HUES6 (cell line): ENCODE measurements at regions not wholly inside any gene's neighbourhood (a gene's known extent, or its start where the extent isn't known, plus 50 kb on each side); places are given as distances from the start of the nearest gene placed in this dataset.

Experiments used
- H3K27ac ChIP-seq: 2 replicates; pipeline ENCODE4 v1.7.0; 2013; ENCODE audit warnings: low read depth, mild to moderate bottlenecking, low read length, inconsistent platforms
- H3K27me3 ChIP-seq: 2 replicates; pipeline ENCODE4 v1.6.1; 2013; ENCODE audit warnings: low read length; ENCODE audit not compliant: control insufficient read depth, insufficient read depth
- H3K36me3 ChIP-seq: 2 replicates; pipeline ENCODE4 v1.6.1; 2013; ENCODE audit warnings: low read length; ENCODE audit not compliant: control insufficient read depth, insufficient read depth
- H3K4me1 ChIP-seq: 2 replicates; pipeline ENCODE4 v1.6.1; 2013; ENCODE audit warnings: low read length; ENCODE audit not compliant: control insufficient read depth, insufficient read depth
- H3K4me3 ChIP-seq: 2 replicates; pipeline ENCODE4 v1.5.1; 2013; ENCODE audit warnings: low read depth, low read length
- H3K9ac ChIP-seq: one replicate; pipeline ENCODE4 v1.6.1; 2013; ENCODE audit warnings: mild to moderate bottlenecking, low read length
- H3K9me3 ChIP-seq: 2 replicates; pipeline ENCODE4 v1.6.1; 2013; ENCODE audit warnings: low read depth, low read length; ENCODE audit not compliant: control insufficient read depth, insufficient read depth

- no peaks in the 10 kb centered on the region for H3K4me1 ChIP-seq
- no peaks in the 10 kb centered on the region for H3K36me3 ChIP-seq
- H3K9ac ChIP-seq, result no peak overlapping the region
- no peaks in the 10 kb centered on the region for H3K9me3 ChIP-seq
- no peak overlapping the region for H3K4me3 ChIP-seq
- H3K27me3 ChIP-seq, result no peaks in the 10 kb centered on the region
- no peak overlapping the region for H3K27ac ChIP-seq
Measured at GRCh38 chr10:89078724-89079672, 88.4 kb downstream of the FAS start.

DNA sequence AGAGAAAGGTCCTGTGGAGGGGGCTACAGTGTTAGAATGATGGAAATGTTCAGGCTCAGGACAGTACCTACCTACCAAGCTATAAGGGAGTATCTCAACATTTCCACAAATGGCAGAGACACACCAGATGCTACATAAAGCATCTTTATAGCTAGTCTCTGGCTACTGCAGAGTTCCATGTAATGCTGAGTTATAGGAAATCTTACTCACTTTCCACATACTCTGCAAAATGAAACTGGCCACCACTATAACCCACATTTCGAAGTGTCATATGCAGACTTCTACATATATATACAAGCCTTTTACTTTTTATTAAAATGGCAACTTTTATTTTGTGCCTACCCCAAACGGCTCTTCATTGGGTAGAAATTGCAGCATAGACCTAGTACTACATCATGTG lies 85.5 kb downstream of the FAS start:
- H3K9ac ChIP-seq, result no peak overlapping the region
- H3K9me3 ChIP-seq, result no peaks in the 10 kb centered on the region
- H3K27me3 ChIP-seq, result no peaks in the 10 kb centered on the region
- no peak overlapping the region for H3K27ac ChIP-seq
- H3K4me3 ChIP-seq, result no peak overlapping the region
- no peaks in the 10 kb centered on the region for H3K36me3 ChIP-seq
- H3K4me1 ChIP-seq, result no peaks in the 10 kb centered on the region

DNA sequence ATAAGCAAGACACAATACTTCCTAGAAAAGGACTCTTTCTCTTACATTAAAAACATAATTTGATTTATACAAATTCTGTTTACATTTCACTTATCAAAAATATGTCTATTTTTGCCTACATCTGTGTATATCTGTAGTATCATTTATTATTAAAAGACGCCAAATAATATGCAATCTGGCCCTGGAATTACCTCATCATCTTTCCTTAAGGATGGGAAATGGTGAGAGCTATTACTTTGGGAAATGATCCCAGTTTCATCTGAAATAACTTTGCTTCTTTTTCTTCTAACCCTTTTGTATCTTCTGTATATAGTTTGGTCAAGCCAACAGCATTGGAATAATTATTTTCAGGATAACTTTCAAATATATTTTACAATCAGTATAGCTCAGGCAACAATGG lies 85.0 kb downstream of the FAS start:
- Histone ChIP-seq H3K27ac (no peak overlapping the region), H3K27me3 (no peaks in the 10 kb centered on the region), H3K4me3 (no peak overlapping the region), H3K9me3 (no peaks in the 10 kb centered on the region), H3K36me3 (no peaks in the 10 kb centered on the region), H3K4me1 (no peaks in the 10 kb centered on the region), H3K9ac (no peak overlapping the region)

- Histone ChIP-seq H3K4me3 (no peak overlapping the region), H3K4me1 (no peaks in the 10 kb centered on the region), H3K27ac (no peak overlapping the region), H3K9ac (no peak overlapping the region), H3K27me3 (no peaks in the 10 kb centered on the region), H3K36me3 (no peaks in the 10 kb centered on the region), H3K9me3 (no peaks in the 10 kb centered on the region)
Measured at GRCh38 chr10:89074120-89074519, 83.5 kb downstream of the FAS start.

DNA sequence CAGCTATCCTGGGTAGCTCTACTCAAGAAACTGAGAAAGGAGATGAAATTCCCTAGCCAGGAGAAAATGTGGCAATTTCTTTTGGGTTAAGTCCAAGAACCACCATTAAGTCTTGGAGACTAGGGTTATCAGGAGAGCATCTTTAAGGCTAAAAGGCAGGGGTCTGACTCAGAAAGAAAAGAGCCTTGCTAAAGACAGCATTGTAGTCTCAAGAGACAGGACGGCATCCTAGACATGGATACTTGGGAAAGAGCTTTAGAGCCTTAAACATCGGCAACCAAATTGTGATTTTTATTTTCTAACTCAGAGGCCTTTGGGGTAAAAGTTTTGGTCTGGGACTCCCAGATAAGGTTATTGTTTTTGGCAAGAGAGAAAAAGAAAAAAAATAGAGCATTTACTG lies 83.1 kb downstream of the FAS start:
- H3K9ac ChIP-seq, result no peak overlapping the region
- no peak overlapping the region for H3K27ac ChIP-seq
- no peak overlapping the region for H3K4me3 ChIP-seq
- no peaks in the 10 kb centered on the region for H3K4me1 ChIP-seq
- no peaks in the 10 kb centered on the region for H3K36me3 ChIP-seq
- H3K9me3 ChIP-seq, result no peaks in the 10 kb centered on the region
- no peaks in the 10 kb centered on the region for H3K27me3 ChIP-seq

DNA sequence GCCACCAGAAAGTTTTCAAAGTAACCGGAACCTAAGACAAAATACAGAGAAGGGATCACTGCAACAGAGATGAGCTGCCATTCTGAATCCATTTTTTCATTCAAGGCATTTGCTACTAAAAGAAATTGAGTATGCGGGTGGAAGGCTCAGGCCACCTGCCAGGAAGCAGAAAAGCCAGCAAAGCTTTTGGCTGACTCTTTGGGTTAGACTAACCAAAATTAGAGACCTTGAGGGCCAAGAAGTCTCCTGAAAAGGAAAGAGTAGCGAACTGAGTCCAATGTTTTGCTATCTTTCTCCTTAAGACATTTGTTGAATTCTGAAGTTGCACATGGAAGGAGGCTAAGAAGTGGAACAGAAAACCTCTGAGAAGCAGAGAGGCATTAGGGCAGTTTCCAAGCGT lies 79.0 kb downstream of the FAS start:
- H3K4me3 ChIP-seq, result no peak overlapping the region

More for the DNA sequence above, 79.0 kb downstream of the FAS start:
- Histone ChIP-seq H3K9ac (no peak overlapping the region), H3K27me3 (no peaks in the 10 kb centered on the region), H3K27ac (no peak overlapping the region), H3K36me3 (no peaks in the 10 kb centered on the region), H3K4me1 (no peaks in the 10 kb centered on the region), H3K9me3 (no peaks in the 10 kb centered on the region)
